ENCODE measurements at regions not wholly inside any gene's neighbourhood (a gene's known extent, or its start where the extent isn't known, plus 50 kb on each side); places are given as distances from the start of the nearest gene placed in this dataset.

DNA sequence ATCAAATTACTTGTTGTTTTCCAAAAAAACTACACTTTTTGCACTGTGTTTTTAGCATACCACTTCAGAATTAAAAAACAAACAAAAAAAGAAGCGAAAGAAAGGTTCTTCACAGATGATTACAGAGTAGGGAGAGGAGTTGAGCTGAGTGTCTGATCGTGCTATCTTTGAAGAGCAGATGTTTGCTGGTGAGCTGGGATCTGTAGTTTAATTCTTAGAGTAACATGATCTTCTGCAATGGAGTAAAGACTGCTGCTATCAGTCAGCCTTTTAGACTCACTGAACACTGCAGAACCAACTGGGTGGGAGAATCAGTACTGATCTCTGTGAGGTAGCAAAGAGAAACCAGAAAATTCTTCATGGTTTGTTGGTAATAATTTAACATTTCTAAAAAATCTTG lies 1197.8 kb upstream of the SORCS1 start:
- TF ChIP-seq, protein P1, sequence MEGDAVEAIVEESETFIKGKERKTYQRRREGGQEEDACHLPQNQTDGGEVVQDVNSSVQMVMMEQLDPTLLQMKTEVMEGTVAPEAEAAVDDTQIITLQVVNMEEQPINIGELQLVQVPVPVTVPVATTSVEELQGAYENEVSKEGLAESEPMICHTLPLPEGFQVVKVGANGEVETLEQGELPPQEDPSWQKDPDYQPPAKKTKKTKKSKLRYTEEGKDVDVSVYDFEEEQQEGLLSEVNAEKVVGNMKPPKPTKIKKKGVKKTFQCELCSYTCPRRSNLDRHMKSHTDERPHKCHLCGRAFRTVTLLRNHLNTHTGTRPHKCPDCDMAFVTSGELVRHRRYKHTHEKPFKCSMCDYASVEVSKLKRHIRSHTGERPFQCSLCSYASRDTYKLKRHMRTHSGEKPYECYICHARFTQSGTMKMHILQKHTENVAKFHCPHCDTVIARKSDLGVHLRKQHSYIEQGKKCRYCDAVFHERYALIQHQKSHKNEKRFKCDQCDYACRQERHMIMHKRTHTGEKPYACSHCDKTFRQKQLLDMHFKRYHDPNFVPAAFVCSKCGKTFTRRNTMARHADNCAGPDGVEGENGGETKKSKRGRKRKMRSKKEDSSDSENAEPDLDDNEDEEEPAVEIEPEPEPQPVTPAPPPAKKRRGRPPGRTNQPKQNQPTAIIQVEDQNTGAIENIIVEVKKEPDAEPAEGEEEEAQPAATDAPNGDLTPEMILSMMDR (IDR thresholded peaks at IDR 0.05) = no peak
- TF ChIP-seq JUN (CRISPR knock-in tag; IDR thresholded peaks at IDR 0.05) = no peak
- TF ChIP-seq CBFB (CRISPR knock-in tag; IDR thresholded peaks at IDR 0.05; ENCODE audit: low read depth) = no peak
- no peak for TF ChIP-seq ELF4 (CRISPR knock-in tag; IDR thresholded peaks at IDR 0.05; ENCODE audit: low read depth)
- TF ChIP-seq KAT7 (CRISPR knock-in tag; IDR thresholded peaks at IDR 0.05; ENCODE audit: borderline replicate concordance) = no peak
- TF ChIP-seq NFYB (CRISPR knock-in tag; conservative IDR thresholded peaks at IDR 0.05; ENCODE audit: low read depth) = no peak
- TF ChIP-seq, protein P2, sequence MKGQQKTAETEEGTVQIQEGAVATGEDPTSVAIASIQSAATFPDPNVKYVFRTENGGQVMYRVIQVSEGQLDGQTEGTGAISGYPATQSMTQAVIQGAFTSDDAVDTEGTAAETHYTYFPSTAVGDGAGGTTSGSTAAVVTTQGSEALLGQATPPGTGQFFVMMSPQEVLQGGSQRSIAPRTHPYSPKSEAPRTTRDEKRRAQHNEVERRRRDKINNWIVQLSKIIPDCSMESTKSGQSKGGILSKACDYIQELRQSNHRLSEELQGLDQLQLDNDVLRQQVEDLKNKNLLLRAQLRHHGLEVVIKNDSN (CRISPR knock-in tag; IDR thresholded peaks at IDR 0.05) = no peak
- TF ChIP-seq, protein P3, sequence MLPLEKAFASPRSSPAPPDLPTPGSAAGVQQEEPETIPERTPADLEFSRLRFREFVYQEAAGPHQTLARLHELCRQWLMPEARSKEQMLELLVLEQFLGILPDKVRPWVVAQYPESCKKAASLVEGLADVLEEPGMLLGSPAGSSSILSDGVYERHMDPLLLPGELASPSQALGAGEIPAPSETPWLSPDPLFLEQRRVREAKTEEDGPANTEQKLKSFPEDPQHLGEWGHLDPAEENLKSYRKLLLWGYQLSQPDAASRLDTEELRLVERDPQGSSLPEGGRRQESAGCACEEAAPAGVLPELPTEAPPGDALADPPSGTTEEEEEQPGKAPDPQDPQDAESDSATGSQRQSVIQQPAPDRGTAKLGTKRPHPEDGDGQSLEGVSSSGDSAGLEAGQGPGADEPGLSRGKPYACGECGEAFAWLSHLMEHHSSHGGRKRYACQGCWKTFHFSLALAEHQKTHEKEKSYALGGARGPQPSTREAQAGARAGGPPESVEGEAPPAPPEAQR (CRISPR knock-in tag; IDR thresholded peaks at IDR 0.05) = no peak
- no peak for TF ChIP-seq RORB (CRISPR knock-in tag; IDR thresholded peaks at IDR 0.05)
- TF ChIP-seq ZNF671 (CRISPR knock-in tag; IDR thresholded peaks at IDR 0.05) = no peak

Data from WTC11 (cell line).